Hematopoietic multipotent progenitor cell treated with erythropoietin and hydrocortisone succinate and interleukin-3 and kit ligand, for 6 days (in vitro differentiated cells): ENCODE measurements at regions not wholly inside any gene's neighbourhood (a gene's known extent, or its start where the extent isn't known, plus 50 kb on each side); places are given as distances from the start of the nearest gene placed in this dataset.
"Not testable (repeated sequence)": the region's sequence is repeated elsewhere in the genome, so short reads cannot be mapped to it uniquely, and the experiment has no call there.

Source experiments
- DNase-seq: peaks from one replicate; pipeline ENCODE4 v3.0.0-alpha.2; 2015

DNA sequence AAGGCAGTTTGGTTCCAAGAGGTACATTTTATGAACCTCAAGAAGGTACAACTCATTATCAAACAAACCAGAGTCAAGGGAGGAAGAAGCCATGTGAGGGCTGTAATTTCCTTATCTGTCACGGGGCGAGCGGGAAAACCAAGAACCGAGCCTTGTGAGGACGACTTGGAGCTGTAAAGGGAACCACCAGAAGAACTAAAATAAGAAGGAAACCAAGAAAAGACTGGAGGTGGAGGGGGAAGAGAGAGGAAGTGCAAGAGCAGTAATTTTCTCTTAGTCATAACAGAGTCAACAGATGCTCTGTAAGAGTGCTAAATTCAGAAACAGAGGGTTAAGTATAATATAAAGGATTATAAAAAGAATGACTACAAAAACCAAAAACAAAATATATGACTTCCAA, 127.1 kb downstream of the DIRAS2 start:
- DNase-seq: no peak

DNA sequence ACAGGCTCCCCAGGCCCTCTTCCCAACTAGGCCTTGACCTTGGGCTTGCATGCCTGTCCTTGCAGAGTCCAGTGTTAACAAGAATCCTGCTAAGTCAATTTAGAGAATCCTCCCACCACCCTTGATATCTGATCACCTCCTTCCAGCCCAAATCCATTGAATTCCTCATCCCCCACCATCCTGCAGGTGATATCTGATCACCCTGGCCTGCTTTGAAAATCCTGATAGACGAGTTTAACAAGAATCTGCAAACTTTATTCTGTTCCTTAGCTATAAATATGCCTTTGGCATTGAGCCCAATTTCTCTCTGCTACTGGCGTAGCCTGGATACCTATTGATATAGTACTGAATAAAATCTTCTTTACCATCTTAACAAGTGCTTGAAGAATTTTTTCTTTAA, 125.5 kb downstream of the DIRAS2 start:
- no peak for DNase-seq

DNA sequence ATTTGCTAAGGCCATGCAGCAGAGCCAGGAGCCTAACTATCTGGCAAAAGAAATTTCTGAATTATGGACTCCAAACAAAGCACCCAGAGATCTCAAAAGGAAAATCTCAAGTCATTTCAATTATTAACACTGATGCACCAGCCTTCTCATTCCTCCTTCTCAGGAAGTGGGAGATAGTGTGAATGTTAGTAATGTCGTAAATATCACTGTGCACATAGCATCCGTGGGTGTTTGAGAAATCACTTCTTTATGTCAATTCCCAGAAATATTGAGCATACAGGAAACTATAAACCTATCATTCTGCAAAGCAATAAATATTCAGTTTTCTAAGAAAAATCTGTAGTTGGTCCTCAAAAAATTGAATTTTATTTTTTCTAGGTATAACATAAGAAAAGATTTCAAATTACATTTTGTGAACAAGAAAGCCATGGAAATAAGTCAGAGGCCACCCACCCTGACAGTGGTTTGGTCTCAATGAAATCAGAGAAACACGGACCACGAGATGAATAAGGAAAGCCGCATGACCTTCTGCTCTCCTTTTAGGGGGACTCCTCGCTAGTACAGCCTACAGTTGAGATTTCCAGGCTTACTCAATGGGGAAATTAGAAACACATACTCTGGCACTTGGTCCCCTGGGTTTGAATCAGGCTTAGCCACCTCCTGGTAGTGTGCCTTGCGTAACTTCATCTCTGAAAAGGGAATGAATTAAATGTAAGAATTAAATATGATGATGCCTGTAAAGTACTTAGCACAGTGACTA, 120.6 kb downstream of the DIRAS2 start:
- no peak for DNase-seq

DNA sequence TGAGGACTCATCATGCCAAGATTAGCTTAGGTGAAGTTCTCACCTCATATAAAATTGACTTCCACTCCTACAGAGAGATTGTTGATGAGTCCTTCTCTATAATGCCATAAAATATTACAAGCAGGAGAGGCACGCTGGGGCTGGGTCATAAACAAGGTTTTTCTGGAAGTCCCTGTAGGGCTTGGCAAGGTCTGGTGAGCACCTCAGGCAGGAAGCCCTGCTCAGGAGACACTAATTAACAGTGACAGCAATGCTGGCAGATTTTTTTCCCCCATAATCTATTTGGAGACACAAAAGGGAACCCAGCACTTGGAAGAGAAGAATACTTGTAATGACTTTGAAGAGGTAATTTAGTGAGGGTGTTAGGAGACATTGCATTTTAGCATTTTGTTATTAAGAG, 118.7 kb downstream of the DIRAS2 start:
- no peak for DNase-seq

DNA sequence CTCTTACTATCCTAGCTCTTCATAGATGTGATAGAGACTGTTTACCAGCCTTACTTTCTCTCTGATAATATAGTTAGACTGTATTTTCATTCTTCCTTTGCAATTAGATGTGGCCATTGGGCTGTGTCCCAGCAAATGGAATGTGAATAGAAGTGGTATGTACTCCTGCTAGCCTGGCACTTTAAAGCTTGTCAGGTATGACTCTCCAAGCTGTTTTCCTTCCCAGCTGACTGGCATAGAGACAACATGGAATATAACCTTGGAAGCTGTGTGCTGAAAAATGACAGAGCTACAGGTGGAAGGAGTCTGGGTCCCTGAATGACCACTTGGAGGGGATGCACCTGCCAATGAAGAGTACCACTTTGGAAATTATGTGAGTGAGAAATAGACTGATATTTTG, 116.2 kb downstream of the DIRAS2 start:
- DNase-seq: no peak

DNA sequence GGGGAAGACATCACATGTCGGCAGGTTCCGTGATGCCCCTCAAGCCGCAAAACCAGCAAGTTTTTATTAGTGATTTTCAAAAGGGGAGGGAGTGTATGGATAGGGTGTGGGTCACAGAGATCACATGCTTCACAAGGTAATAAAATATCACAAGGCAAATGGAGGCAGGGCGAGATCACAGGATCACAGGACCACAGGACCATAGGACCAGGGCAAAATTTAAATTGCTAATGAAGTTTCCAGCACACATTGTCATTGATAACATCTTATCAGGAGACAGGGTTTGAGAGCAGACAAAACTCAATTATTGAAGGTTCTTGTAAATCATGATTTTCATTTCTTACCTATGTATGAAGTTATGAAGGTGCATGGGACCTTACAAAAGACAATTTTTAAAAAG, 106.5 kb downstream of the DIRAS2 start:
- not testable (repeated sequence) for DNase-seq

DNA sequence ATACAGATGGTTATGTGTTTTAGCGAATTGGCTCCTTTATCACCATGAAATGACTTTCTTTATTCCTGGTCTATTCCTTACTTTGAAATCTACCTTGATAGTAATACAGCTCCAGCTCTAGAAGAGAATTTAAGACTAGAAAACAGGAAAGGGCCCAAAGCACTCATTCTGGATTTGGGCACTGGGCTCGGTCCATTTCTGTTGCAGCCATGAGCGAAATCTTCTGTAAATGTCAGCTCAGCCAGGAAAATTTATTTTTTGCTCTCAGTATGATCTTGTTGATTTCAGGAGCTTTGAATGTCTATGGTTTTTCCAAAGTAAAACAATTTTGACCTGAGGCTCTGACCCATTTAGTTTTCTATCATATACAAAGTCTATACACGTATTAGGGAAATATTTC, 104.1 kb downstream of the DIRAS2 start:
- no peak for DNase-seq

DNA sequence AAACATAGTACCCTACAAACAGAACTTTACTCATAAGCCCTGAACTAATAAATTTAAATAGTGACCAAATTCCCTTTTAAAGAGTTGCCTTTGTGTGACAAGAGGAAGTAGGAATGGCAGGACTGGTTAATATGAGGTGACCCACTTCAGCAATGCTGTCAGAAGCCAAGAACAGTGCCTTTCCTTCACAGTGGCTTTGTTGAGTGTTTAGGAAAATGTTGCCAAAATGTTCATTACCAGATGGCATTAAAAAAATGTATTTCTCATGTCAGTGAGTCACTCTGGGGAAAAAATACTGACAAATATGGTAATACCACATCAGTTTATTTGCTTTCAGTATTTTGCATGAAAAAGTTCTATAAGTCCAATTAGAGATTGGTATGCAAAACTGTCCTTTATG, 103.3 kb downstream of the DIRAS2 start:
- no peak for DNase-seq

DNA sequence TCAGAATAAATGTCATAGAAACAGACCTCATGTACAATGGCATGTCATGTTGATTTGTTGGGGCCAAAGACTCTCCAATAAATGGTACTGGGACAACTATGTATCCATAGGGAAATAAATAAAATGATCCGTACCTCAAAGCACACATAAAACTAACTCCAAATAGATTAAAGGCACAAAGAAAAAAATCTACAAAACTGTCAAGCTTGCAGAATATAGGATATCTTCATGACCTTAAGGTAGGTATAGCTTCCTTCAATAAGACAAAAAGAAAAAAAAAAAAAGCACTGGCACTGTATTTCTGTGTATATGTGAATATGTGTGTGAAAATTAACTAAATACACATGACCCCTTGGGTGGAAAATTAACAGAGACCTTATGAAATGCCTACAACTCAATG, 101.9 kb downstream of the DIRAS2 start:
- DNase-seq: no peak

DNA sequence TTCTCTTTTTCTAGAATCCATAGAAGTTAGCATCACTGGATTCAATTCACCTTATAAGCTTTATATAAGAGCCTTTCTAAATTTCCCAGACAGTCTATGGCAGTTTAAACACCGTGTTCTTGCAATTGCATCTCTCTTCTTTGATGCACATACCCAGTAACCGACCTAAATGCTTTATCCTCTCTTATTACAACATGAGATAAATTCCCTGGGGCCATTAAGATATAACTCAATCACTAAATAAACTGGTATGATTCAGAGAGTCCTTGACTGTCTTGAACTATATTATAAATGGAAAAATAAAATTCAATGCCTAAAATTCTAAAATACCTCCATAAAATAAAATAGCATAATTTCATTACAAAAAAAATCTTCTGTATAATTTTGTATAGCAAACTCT, 98.1 kb downstream of the DIRAS2 start:
- no peak for DNase-seq

DNA sequence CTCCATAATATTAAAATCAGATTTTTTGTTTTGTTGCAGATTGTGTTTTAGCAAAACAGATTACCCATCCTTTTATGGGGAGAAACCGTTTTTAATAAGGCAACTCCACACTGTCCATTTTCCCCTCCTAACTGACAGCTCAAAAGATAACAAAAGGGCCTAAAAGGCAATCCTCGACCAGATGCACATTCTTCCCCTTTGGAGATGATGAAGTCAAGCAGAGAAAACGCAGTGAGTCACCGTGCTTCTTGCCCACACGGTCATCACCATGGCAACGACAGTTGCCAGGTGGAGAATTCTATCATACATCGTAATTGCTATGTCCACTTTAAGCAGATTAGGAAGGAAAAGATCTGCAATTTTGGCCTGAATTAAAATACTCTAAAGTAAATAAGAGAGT, 96.4 kb downstream of the DIRAS2 start:
- DNase-seq: no peak

DNA sequence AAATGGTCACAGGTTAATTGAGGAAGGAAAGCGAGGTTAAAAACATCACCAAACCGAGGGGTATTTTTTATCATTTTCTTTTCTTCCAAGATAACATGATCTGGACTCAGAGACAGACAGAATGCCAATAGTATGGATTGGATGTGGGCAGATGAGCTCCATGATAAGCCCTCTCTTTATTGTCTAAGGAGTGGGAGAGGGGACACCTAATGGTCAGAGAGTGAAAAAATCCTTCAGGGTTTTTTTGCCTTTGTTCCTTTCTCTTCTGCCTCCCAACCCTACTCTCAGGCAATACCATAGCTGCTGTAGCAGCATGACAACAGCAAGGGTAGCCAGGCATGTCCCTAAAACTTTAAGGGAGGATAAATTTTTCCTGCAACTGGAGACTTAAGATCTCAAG, 94.7 kb downstream of the DIRAS2 start:
- no peak for DNase-seq

DNA sequence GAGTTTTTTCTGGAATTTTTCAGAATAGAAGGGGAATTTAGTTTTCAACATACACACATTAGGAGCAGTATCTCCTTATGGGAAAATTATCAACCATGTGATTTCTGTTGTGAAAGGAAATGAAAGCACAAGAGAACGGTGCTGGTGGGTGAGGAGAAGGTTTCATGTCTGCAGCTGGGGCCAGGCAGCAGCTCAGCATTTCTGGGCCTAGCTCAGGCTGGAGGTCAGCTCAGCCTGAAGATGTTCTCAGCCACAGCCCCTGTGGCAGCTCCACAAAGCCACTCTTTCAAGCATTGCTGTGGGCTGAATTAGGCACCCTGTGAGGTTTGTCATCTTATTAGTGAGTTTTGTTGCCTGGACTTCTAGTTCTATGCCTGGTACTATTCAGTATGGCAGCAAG, 90.3 kb downstream of the DIRAS2 start:
- no peak for DNase-seq

DNA sequence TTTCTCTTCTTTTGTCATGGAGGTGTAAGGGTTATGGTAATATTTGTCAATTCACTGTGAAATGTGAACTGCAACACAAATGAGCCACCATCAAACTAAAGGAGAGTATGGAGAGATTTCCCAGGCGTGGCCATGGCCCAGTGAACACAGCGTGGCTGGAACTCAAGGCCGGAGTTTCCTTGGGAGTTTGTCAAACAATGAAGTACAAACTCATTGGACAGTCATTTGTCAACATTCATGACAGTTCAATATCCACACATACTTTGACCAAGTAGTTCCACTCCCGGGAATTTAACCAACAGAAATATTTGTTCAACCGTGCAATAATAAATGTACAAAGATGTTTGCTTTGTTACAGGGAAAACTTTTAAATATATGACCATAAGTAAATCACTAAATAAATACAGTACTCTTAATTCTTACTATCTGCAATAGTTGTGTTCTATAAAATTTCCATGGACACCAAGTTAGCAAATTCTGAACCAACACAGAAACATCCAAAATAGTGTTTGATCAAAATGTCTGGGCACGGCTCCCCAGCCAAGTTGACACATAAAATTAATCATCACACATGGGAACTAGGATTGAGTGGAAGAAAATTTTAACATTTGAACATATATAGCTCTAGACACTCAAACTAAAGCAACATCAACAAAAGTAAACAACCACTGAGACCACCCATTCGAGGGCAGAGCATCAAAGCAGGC, 87.1 kb downstream of the DIRAS2 start:
- no peak for DNase-seq

DNA sequence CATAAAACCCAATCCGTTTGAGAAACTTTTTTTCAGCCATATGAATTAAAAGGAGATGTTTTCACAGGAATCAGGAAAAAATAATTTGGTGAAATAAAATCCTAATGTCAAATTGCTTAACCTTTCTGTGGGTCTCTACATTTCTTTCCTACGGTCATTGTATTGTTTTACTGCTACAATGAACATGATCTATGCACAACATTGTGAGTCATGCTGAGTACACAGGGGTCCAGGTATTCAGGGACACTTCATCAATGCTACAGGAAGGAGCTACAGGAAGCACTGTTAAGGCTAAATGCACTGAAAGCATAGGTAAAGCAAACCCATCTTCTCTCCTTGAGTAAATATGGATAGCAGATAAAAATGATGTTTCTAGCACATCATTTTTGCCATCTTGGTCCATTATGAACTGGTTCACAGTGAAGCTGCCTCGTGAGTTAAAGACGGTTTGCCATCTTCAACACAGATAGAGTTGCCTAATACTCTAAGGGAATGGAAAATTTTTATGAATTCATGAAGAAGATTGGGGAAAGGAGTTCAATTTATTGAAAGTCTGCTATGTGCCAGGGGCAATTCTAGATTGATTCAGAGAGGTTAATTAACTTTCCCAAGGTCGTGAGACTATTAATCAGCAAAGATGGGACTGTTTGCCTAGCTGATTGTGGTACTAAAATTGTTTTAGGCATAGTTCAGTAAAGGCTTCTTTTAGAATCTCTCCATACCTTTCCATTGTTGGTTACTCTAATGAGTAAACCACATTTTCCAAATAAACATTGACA, 85.5 kb downstream of the DIRAS2 start:
- no peak for DNase-seq

DNA sequence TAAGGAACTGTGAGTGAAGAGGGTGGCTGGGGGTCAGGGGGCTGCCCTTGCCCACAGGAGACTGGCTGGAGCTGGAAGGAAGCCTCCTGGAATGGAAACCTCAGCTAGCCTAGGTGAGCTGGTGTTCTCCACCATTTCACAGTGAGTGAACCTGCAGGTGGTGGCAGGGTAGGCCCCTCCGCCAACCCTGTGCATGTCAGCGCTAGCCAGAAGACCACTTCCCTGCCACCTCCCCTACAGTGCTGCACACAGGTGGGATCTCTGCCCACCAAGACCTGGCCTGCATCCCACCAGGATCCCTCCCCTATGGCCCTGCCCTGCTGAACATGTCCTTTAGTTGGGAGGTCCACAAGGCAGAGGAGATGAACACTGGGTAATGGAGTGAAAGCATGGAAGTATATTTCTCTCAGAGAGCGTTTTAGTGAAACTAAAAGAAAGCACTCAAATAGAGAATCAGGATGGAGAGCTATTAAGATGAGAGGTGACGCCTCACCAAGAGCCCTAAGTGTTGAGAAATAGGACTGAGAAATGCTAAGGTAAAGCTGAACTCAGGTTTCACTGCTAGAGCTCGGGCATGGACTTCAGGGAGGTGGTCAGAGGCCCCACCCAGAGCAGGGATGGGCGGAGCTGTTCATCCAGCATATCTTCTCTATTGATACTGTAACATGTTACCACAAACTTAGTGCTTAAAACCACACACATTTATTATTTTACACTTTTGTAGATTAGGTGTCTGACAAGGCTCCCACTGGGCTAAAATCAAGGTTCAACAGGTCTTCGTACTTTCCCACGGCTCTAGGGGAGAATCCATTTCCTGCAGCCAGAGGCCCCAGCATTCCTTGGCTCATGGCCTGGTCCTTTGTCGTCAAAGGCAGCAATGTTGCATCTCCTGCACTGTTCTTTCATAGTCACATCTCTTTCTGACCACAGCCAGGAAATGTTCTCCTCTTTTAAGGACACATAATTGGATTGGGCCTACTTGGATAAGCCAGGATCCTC, 83.2 kb downstream of the DIRAS2 start:
- DNase-seq: no peak
